ENCODE measurements at regions not wholly inside any gene's neighbourhood (a gene's known extent, or its start where the extent isn't known, plus 50 kb on each side); places are given as distances from the start of the nearest gene placed in this dataset.
"Not testable (repeated sequence)": the region's sequence is repeated elsewhere in the genome, so short reads cannot be mapped to it uniquely, and the experiment has no call there.

- TF ChIP-seq CTCF (IDR thresholded peaks at IDR 0.05; ENCODE audit: insufficient read depth, low read depth, low read length, missing control alignments), result no peak
- H3K4me3 ChIP-seq (ENCODE audit: low read length), result no peak overlapping the region
- no peak for DNase-seq (ENCODE audit: low read depth)
Observed at GRCh38 chr3:105281989-105282388, 84.7 kb upstream of the ALCAM start.

DNA sequence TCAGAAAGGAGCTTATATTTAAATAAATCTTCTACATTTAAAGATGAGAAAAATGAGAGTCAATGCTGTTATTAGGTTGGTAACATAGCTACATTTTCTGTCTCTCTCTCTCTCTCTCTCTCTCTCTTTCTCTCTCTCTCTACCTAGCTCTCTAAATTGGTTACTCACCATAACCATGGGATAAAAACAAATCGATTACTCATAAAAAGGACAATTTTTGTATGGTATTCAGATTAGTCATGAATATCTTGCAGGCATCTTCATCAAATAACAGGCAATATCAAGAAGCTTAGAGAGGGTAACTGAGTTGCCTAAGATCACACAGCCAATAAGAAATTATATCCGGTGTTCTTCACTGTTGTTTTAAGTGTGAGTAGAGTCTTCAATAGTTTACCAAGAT is 81.8 kb upstream of the ALCAM start:
- TF ChIP-seq CTCF (IDR thresholded peaks at IDR 0.05; ENCODE audit: insufficient read depth, low read depth, low read length, missing control alignments), result no peak
- H3K4me3 ChIP-seq (ENCODE audit: low read length), result no peak overlapping the region
- DNase-seq (ENCODE audit: low read depth), result peak; percentile 56

GRCh38 chr3:105285653-105286241 is 81.0 kb upstream of the ALCAM start:
- DNase-seq (ENCODE audit: low read depth), result peak; percentile 53
- TF ChIP-seq CTCF (IDR thresholded peaks at IDR 0.05; ENCODE audit: insufficient read depth, low read depth, low read length, missing control alignments), result no peak
- H3K4me3 ChIP-seq (ENCODE audit: low read length), result no peak overlapping the region

GRCh38 chr3:105293441-105293840 is 73.3 kb upstream of the ALCAM start:
- no peak for TF ChIP-seq CTCF (IDR thresholded peaks at IDR 0.05; ENCODE audit: insufficient read depth, low read depth, low read length, missing control alignments)
- no peak for DNase-seq (ENCODE audit: low read depth)
- H3K4me3 ChIP-seq (ENCODE audit: low read length), result no peak overlapping the region

DNA sequence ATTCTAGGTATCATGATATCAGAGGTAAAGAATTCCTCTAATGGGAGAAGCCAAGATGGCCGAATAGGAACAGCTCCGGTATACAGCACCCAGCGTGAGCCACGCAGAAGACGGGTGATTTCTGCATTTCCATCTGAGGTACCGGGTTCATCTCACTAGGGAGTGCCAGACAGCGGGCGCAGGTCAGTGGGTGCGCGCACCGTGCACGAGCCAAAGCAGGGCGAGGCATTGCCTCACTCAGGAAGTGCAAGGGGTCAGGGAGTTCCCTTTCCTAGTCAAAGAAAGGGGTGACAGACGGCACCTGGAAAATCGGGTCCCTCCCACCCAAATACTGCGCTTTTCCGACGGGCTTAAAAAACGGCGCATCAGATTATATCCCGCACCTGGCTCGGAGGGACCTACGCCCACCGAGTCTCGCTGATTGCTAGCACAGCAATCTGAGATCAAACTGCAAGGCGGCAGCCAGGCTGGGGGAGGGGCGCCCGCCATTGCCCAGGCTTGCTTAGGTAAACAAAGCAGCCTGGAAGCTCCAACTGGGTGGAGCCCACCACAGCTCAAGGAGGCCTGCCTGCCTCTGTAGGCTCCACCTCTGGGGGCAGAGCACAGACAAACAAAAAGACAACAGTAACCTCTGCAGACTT is 70.4 kb upstream of the ALCAM start:
- DNase-seq (ENCODE audit: low read depth); H3K4me3 ChIP-seq (ENCODE audit: low read length): not testable (repeated sequence)

DNA sequence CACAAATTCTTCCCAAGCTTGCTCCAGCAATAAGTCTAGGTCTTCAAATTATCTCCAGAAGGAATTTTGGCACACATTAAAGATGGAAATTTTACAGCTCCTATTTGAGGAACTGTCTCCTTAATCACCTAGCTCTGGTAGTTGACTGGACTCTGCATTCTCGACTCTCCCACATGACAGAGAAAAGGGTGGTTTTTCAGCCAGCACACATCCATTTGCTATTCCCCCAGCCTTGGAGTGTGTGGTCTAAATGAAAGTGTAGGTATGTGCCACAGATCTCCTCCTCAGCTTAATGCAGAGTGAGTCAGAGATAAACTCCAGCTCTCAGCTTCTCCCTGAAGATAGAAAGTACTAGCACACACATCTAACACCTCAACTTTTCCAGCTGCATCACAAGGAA is 62.2 kb upstream of the ALCAM start:
- DNase-seq (ENCODE audit: low read depth), result no peak
- no peak overlapping the region for H3K4me3 ChIP-seq (ENCODE audit: low read length)
- no peak for TF ChIP-seq CTCF (IDR thresholded peaks at IDR 0.05; ENCODE audit: insufficient read depth, low read depth, low read length, missing control alignments)

DNA sequence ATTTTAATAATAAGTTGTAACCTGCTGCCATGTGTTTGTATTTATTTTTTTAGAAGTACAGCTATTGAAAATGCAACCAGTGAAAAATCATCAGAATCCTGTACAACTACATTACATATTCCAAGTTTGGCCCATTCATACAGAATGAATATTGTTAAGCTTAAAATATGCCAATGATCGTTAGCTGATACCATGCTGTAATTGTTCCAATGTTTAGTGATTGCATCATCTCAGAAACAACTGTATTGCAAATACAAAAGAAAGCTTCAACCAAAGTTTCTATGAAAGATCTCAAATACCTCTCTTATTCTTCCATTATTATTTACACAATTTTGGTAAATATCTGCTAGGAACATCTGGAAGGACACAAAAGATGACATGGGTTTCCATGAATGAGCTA is 51.6 kb upstream of the ALCAM start:
- no peak for DNase-seq (ENCODE audit: low read depth)
- H3K4me3 ChIP-seq (ENCODE audit: low read length), result no peak overlapping the region
- TF ChIP-seq CTCF (IDR thresholded peaks at IDR 0.05; ENCODE audit: insufficient read depth, low read depth, low read length, missing control alignments), result no peak
